ENCODE measurements at regions not wholly inside any gene's neighbourhood (a gene's known extent, or its start where the extent isn't known, plus 50 kb on each side); places are given as distances from the start of the nearest gene placed in this dataset.

GRCh38 chr13:94947965-94948371, 235.6 kb upstream of the SOX21 start:
- TF ChIP-seq CTCF (IDR thresholded peaks at IDR 0.05) (no peak), EP300 (IDR thresholded peaks at IDR 0.05) (no peak)
